ENCODE measurements at regions not wholly inside any gene's neighbourhood (a gene's known extent, or its start where the extent isn't known, plus 50 kb on each side); places are given as distances from the start of the nearest gene placed in this dataset.

- Histone ChIP-seq H4K20me1 (ENCODE audit: insufficient read depth) (no peaks in the 10 kb centered on the region), H3K36me3 (replicated peaks in 1 of 2; ENCODE audit: control insufficient read depth in 1 of 2, insufficient read depth in 2 of 2, low read length in 1 of 2) (no peaks in the 10 kb centered on the region), H3K79me2 (ENCODE audit: insufficient read depth) (no peaks in the 10 kb centered on the region), H3K27me3 (ENCODE audit: insufficient read depth) (no peaks in the 10 kb centered on the region), H3K9me3 (no peaks in the 10 kb centered on the region), H3K9ac (no peak overlapping the region), H3K27ac (ENCODE audit: low read depth in 2 of 2, low read length in 1 of 2) (no peak overlapping the region), H2AFZ (ENCODE audit: low read depth) (no peak overlapping the region), H3K4me2 (no peak overlapping the region), H3F3A (replicated peaks; ENCODE audit: insufficient read depth) (no peaks in the 10 kb centered on the region), H3K4me1 (ENCODE audit: control insufficient read depth in 1 of 2, insufficient read depth in 2 of 2, low read depth in 1 of 2, low read length in 1 of 2) (peaks cover 0 to 3% of the 10 kb centered on the region in 2 experiments; a peak in 1 of 4 replicates), H3K9me2 (no peaks in the 10 kb centered on the region), H3K4me3 (ENCODE audit: low read depth in 2 of 2, low read length in 1 of 2) (no peak overlapping the region)
- TF ChIP-seq NFIC (IDR thresholded peaks at IDR 0.05; ENCODE audit: borderline replicate concordance) (no peak), SIN3A (IDR thresholded peaks at IDR 0.05; ENCODE audit: borderline replicate concordance, low read depth, low read length) (no peak)
- no peak for DNase-seq
- 30% methylated on average over 1 of the region's 1 CpG for WGBS (ENCODE audit: low lambda C conversion rate)
- ChIA-PET POLR2A (no interaction called here), CTCF (interaction anchor here (1.0 to 1.9 kb wide), 4 partner anchors 18 to 203 kb away, joined by 3 to 6 read pairs (median 3); no protein-coding TSS in a partner anchor)
Measured at GRCh38 chr13:107121793-107122192, 553.9 kb upstream of the ARGLU1 start.

DNA sequence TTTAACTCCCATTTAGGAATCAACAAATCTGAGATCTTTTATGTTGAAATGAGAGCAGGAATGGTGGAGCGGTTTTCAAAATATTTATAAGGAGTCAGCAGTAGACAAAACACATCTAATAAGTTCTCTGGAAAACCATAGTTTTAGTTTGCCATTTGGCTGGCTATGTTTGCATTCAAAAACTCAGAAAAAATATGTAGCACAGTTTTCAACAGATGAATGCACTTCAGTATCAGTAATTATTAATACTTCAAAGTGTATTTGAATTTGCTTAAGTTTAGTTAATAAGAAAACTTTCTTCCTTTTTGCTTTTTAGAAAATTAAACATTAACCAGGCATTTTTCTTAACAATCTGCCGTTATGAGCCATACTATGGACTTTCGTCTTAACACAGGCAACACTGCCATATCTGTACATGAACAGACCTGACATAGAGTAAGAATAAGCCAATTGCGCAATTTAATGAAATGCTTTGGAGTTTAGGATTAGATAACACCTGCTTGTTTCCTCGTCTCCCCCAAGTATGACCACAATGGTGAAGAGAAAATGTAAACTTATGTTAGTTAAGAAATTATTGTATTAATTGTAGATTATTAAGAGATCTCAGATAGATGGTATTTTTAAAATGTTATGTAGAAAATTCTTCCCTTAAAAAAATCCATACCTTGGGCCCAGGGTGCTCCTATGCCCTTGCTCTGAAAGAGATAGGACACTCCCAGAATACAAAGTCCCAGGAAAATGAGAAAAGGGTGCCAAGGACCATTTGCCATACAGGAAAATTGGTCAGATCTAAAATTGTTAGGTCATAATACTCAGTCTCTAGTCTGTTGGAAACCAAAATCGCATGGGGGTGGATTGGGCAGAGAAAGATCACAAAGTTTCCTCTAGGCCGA, 552.3 kb upstream of the ARGLU1 start:
- Histone ChIP-seq H2AFZ (ENCODE audit: low read depth) (no peak overlapping the region), H3K9me3 (no peaks in the 10 kb centered on the region), H3K4me2 (no peak overlapping the region), H4K20me1 (ENCODE audit: insufficient read depth) (no peaks in the 10 kb centered on the region), H3K9ac (no peak overlapping the region), H3K27ac (ENCODE audit: low read depth in 2 of 2, low read length in 1 of 2) (no peak overlapping the region), H3K4me3 (ENCODE audit: low read depth in 2 of 2, low read length in 1 of 2) (no peak overlapping the region), H3K9me2 (no peaks in the 10 kb centered on the region), H3K36me3 (replicated peaks in 1 of 2; ENCODE audit: control insufficient read depth in 1 of 2, insufficient read depth in 2 of 2, low read length in 1 of 2) (no peaks in the 10 kb centered on the region), H3K79me2 (ENCODE audit: insufficient read depth) (no peaks in the 10 kb centered on the region), H3K4me1 (ENCODE audit: control insufficient read depth in 1 of 2, insufficient read depth in 2 of 2, low read depth in 1 of 2, low read length in 1 of 2) (peaks cover 0 to 3% of the 10 kb centered on the region in 2 experiments; a peak in 1 of 4 replicates), H3F3A (replicated peaks; ENCODE audit: insufficient read depth) (no peaks in the 10 kb centered on the region), H3K27me3 (ENCODE audit: insufficient read depth) (no peaks in the 10 kb centered on the region)
- WGBS (ENCODE audit: low lambda C conversion rate) = 49% methylated on average over 7 of the region's 7 CpGs
- POLR2A ChIA-PET = no interaction called here
- DNase-seq = no peak
- CTCF ChIA-PET = interaction anchor here (1.9 kb wide), 1 partner anchor 202 kb away, joined by 6 read pairs; no protein-coding TSS in a partner anchor
- TF ChIP-seq GABPA (IDR thresholded peaks at IDR 0.05; ENCODE audit: low read depth) (no peak), NFIC (IDR thresholded peaks at IDR 0.05; ENCODE audit: borderline replicate concordance) (no peak), CHD2 (IDR thresholded peaks at IDR 0.05; ENCODE audit: low read length, partially characterized antibody) (no peak), REST (IDR thresholded peaks at IDR 0.05; ENCODE audit: low read depth, low read length) (no peak), RAD21 (IDR thresholded peaks at IDR 0.05; ENCODE audit: low read length) (no peak), SMC3 (IDR thresholded peaks at IDR 0.05; ENCODE audit: low read depth, low read length) (no peak), YY1 (IDR thresholded peaks at IDR 0.05; ENCODE audit: low read depth) (no peak), SIN3A (IDR thresholded peaks at IDR 0.05; ENCODE audit: borderline replicate concordance, low read depth, low read length) (no peak)
- TF ChIP-seq, protein P1, sequence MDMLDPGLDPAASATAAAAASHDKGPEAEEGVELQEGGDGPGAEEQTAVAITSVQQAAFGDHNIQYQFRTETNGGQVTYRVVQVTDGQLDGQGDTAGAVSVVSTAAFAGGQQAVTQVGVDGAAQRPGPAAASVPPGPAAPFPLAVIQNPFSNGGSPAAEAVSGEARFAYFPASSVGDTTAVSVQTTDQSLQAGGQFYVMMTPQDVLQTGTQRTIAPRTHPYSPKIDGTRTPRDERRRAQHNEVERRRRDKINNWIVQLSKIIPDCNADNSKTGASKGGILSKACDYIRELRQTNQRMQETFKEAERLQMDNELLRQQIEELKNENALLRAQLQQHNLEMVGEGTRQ (IDR thresholded peaks at IDR 0.05; ENCODE audit: borderline replicate concordance, low read depth, low read length) = no peak
- TF ChIP-seq, protein P2, sequence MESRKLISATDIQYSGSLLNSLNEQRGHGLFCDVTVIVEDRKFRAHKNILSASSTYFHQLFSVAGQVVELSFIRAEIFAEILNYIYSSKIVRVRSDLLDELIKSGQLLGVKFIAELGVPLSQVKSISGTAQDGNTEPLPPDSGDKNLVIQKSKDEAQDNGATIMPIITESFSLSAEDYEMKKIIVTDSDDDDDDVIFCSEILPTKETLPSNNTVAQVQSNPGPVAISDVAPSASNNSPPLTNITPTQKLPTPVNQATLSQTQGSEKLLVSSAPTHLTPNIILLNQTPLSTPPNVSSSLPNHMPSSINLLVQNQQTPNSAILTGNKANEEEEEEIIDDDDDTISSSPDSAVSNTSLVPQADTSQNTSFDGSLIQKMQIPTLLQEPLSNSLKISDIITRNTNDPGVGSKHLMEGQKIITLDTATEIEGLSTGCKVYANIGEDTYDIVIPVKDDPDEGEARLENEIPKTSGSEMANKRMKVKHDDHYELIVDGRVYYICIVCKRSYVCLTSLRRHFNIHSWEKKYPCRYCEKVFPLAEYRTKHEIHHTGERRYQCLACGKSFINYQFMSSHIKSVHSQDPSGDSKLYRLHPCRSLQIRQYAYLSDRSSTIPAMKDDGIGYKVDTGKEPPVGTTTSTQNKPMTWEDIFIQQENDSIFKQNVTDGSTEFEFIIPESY (IDR thresholded peaks at IDR 0.05; ENCODE audit: borderline replicate concordance, low read depth) = no peak
